ENCODE measurements at regions not wholly inside any gene's neighbourhood (a gene's known extent, or its start where the extent isn't known, plus 50 kb on each side); places are given as distances from the start of the nearest gene placed in this dataset.

GRCh38 chr10:8146650-8147049 is 92.2 kb downstream of the GATA3 start:
- H3K36me3 ChIP-seq (ENCODE audit: insufficient read depth, low read length), result no peaks in the 10 kb centered on the region
- no peak overlapping the region for H3K9ac ChIP-seq (ENCODE audit: low read length)
- H4K20me1 ChIP-seq (ENCODE audit: insufficient read depth, low read length), result no peaks in the 10 kb centered on the region
- H3F3A ChIP-seq (ENCODE audit: insufficient read depth, low read length), result no peaks in the 10 kb centered on the region
- no peaks in the 10 kb centered on the region for H3K9me3 ChIP-seq (ENCODE audit: low read length)
- no peaks in the 10 kb centered on the region for H3K79me2 ChIP-seq (ENCODE audit: insufficient read depth, low read length)
- H3K4me3 ChIP-seq (ENCODE audit: low read depth, low read length, poor library complexity, severe bottlenecking), result no peak overlapping the region
- no peaks in the 10 kb centered on the region for H3K27me3 ChIP-seq (ENCODE audit: insufficient read depth, low read length)
- no peak overlapping the region for H3K4me2 ChIP-seq (ENCODE audit: low read length)
- no peaks in the 10 kb centered on the region for H3K4me1 ChIP-seq (ENCODE audit: insufficient read depth, low read length, severe bottlenecking)
- H2AFZ ChIP-seq (ENCODE audit: low read length), result no peak overlapping the region
- H3K27ac ChIP-seq (ENCODE audit: low read depth, low read length, poor library complexity, severe bottlenecking), result no peak overlapping the region
- H3K9me2 ChIP-seq (ENCODE audit: low read depth, low read length), result no peaks in the 10 kb centered on the region
- TF ChIP-seq, protein P1, sequence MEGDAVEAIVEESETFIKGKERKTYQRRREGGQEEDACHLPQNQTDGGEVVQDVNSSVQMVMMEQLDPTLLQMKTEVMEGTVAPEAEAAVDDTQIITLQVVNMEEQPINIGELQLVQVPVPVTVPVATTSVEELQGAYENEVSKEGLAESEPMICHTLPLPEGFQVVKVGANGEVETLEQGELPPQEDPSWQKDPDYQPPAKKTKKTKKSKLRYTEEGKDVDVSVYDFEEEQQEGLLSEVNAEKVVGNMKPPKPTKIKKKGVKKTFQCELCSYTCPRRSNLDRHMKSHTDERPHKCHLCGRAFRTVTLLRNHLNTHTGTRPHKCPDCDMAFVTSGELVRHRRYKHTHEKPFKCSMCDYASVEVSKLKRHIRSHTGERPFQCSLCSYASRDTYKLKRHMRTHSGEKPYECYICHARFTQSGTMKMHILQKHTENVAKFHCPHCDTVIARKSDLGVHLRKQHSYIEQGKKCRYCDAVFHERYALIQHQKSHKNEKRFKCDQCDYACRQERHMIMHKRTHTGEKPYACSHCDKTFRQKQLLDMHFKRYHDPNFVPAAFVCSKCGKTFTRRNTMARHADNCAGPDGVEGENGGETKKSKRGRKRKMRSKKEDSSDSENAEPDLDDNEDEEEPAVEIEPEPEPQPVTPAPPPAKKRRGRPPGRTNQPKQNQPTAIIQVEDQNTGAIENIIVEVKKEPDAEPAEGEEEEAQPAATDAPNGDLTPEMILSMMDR (IDR thresholded peaks at IDR 0.05; ENCODE audit: low read length), result no peak
- TF ChIP-seq EZH2 (IDR thresholded peaks at IDR 0.05; ENCODE audit: borderline replicate concordance, low read length), result no peak

GRCh38 chr10:8149991-8150390 is 95.5 kb downstream of the GATA3 start:
- no peaks in the 10 kb centered on the region for H3K9me3 ChIP-seq (ENCODE audit: low read length)
- no peak overlapping the region for H3K9ac ChIP-seq (ENCODE audit: low read length)
- H3K79me2 ChIP-seq (ENCODE audit: insufficient read depth, low read length), result no peaks in the 10 kb centered on the region
- H3K4me2 ChIP-seq (ENCODE audit: low read length), result no peak overlapping the region
- H3K4me3 ChIP-seq (ENCODE audit: low read depth, low read length, poor library complexity, severe bottlenecking), result no peak overlapping the region
- no peaks in the 10 kb centered on the region for H3K9me2 ChIP-seq (ENCODE audit: low read depth, low read length)
- H3K27ac ChIP-seq (ENCODE audit: low read depth, low read length, poor library complexity, severe bottlenecking), result no peak overlapping the region
- no peaks in the 10 kb centered on the region for H3K36me3 ChIP-seq (ENCODE audit: insufficient read depth, low read length)
- no peaks in the 10 kb centered on the region for H4K20me1 ChIP-seq (ENCODE audit: insufficient read depth, low read length)
- H2AFZ ChIP-seq (ENCODE audit: low read length), result no peak overlapping the region
- H3F3A ChIP-seq (ENCODE audit: insufficient read depth, low read length), result no peaks in the 10 kb centered on the region
- TF ChIP-seq EZH2 (IDR thresholded peaks at IDR 0.05; ENCODE audit: borderline replicate concordance, low read length), result no peak
- TF ChIP-seq, protein P1 (IDR thresholded peaks at IDR 0.05; ENCODE audit: low read length), result no peak
- H3K27me3 ChIP-seq (ENCODE audit: insufficient read depth, low read length), result no peaks in the 10 kb centered on the region
- H3K4me1 ChIP-seq (ENCODE audit: insufficient read depth, low read length, severe bottlenecking), result no peaks in the 10 kb centered on the region

DNA sequence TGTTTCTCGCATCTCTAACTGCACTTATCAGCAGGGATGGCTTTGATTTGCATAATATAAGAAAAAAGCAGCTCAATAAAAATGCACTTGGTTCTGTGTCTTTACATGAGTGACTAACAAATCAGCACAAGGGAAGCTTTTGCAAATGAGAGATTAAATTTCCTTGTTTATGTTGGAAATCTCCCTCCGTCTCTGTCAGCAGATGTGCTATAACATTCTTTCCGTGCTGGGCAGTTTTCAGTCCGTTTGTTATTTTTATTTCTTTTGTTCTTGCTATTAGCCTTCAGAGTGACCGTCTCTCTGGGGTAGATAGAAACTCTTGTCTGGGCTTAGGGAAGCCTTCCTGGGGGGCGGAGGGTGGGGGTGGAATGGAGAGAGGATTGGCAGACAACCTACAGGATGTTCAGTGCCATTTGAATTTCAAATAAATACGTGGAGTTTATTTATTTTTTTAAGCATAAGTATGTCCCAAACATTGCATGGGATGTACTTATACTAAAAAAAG is 96.0 kb downstream of the GATA3 start:
- Histone ChIP-seq H3F3A (ENCODE audit: insufficient read depth, low read length) (no peaks in the 10 kb centered on the region), H2AFZ (ENCODE audit: low read length) (no peak overlapping the region), H3K9ac (ENCODE audit: low read length) (no peak overlapping the region), H3K27ac (ENCODE audit: low read depth, low read length, poor library complexity, severe bottlenecking) (no peak overlapping the region), H4K20me1 (ENCODE audit: insufficient read depth, low read length) (no peaks in the 10 kb centered on the region), H3K4me2 (ENCODE audit: low read length) (no peak overlapping the region), H3K79me2 (ENCODE audit: insufficient read depth, low read length) (no peaks in the 10 kb centered on the region), H3K36me3 (ENCODE audit: insufficient read depth, low read length) (no peaks in the 10 kb centered on the region), H3K27me3 (ENCODE audit: insufficient read depth, low read length) (no peaks in the 10 kb centered on the region), H3K4me3 (ENCODE audit: low read depth, low read length, poor library complexity, severe bottlenecking) (no peak overlapping the region), H3K4me1 (ENCODE audit: insufficient read depth, low read length, severe bottlenecking) (no peaks in the 10 kb centered on the region), H3K9me3 (ENCODE audit: low read length) (no peaks in the 10 kb centered on the region), H3K9me2 (ENCODE audit: low read depth, low read length) (no peaks in the 10 kb centered on the region)
- no peak for TF ChIP-seq EZH2 (IDR thresholded peaks at IDR 0.05; ENCODE audit: borderline replicate concordance, low read length)
- TF ChIP-seq, protein P1 (IDR thresholded peaks at IDR 0.05; ENCODE audit: low read length), result no peak
